HepG2 (cell line): ENCODE measurements at regions not wholly inside any gene's neighbourhood (a gene's known extent, or its start where the extent isn't known, plus 50 kb on each side); places are given as distances from the start of the nearest gene placed in this dataset.

ENCODE experiments used
- ATAC-seq: fragments of 200-7000 bp; cut with Tn5 transposase; 3 replicates; pipeline ENCODE4 v1.9.1; 2020; ENCODE audit warnings: mild to moderate bottlenecking, moderate library complexity
- BruUV-seq: library from RNA; stranded (reverse); fragments of 400-500 nt; replicated peaks from 2 replicates; lab custom pipeline; 2021; lab: Mats Ljungman, UMichigan
- CTCF ChIA-PET: fragments of 300-600 bp; formaldehyde crosslinking; extraction: SDS; loops from one replicate; lab custom pipeline; 2021; ENCODE audit warnings: low total read pairs, inconsistent platforms, low intra/inter-chr PET ratio; lab: Yijun Ruan, JAX
- POLR2A ChIA-PET: fragments of 350-600 bp; sonication (Branson Sonifier 250); formaldehyde crosslinking; loops from one replicate; lab custom pipeline; 2020; ENCODE audit warnings: antibody characterized with exemption, inconsistent platforms; lab: Yijun Ruan, JAX
- DNase-seq: peaks from one replicate; pipeline ENCODE4 v3.0.0-alpha.2; 2015; ENCODE audit warnings: low spot score
- FAIRE-seq: peaks from 3 replicates; lab custom pipeline; 2011; peaks lifted over from hg19 to GRCh38; lab: Jason Lieb, UNC
- H2AFZ ChIP-seq: one replicate; pipeline ENCODE4 v1.6.1; 2011; ENCODE audit warnings: low read length, inconsistent platforms
- H3K27ac ChIP-seq: fragments of 300-600 bp; 3 replicates; pipeline ENCODE4 v1.8.0; 2011; ENCODE audit warnings: mixed run types, mild to moderate bottlenecking, mixed read lengths, low read length, inconsistent platforms; ENCODE audit not compliant: insufficient read depth; ENCODE audit errors: extremely low read length
- H3K27me3 ChIP-seq, 2 experiments: fragments of 200-600 bp in 1 of 2; 2 replicates in 1 of 2; 3 replicates in 1 of 2; pipeline versions ENCODE4 v1.6.0 to v1.8.0; 2011; ENCODE audit warnings: low read length in 2 of 2, mild to moderate bottlenecking in 2 of 2, moderate library complexity in 2 of 2, inconsistent platforms in 1 of 2; ENCODE audit not compliant: insufficient read depth in 2 of 2, control insufficient read depth in 1 of 2
- H3K36me3 ChIP-seq, 2 experiments: fragments of 200-600 bp in 1 of 2; replicated peaks in 1 of 2; 2 replicates in 1 of 2; 3 replicates in 1 of 2; pipeline versions ENCODE4 v1.5.1 to v1.8.0; 2011; ENCODE audit warnings: low read length in 2 of 2, inconsistent platforms in 1 of 2; ENCODE audit not compliant: insufficient read depth in 2 of 2, control insufficient read depth in 1 of 2
- H3K4me1 ChIP-seq: 2 replicates; pipeline ENCODE4 v1.5.1; 2012; ENCODE audit warnings: low read length, inconsistent platforms; ENCODE audit not compliant: insufficient read depth
- H3K4me2 ChIP-seq: 2 replicates; pipeline ENCODE4 v1.6.0; 2011; ENCODE audit warnings: low read depth, low read length, inconsistent platforms
- H3K4me3 ChIP-seq, 3 experiments: fragments of 200-600 bp in 1 of 3; sonication (generic), shearing (Covaris generic) in 1 of 3; replicated peaks in 1 of 3; 2 replicates each; pipeline ENCODE4 v1.5.1; 2011 to 2016; ENCODE audit warnings: low read length in 3 of 3, inconsistent platforms in 2 of 3, low read depth in 2 of 3, mild to moderate bottlenecking in 2 of 3, control low read depth in 1 of 3, mixed read lengths in 1 of 3; ENCODE audit not compliant: insufficient read depth in 1 of 3
- H3K79me2 ChIP-seq: one replicate; pipeline ENCODE4 v1.6.1; 2011; ENCODE audit warnings: low read length, inconsistent platforms; ENCODE audit not compliant: insufficient read depth
- H3K9ac ChIP-seq: 2 replicates; pipeline ENCODE4 v1.6.0; 2011; ENCODE audit warnings: mild to moderate bottlenecking, low read depth, low read length, inconsistent platforms; ENCODE audit not compliant: insufficient read depth
- H3K9me3 ChIP-seq: 2 replicates; pipeline ENCODE4 v1.5.1; 2012; ENCODE audit warnings: mild to moderate bottlenecking, low read length
- H4K20me1 ChIP-seq: 2 replicates; pipeline ENCODE4 v1.6.0; 2011; ENCODE audit warnings: inconsistent platforms, mild to moderate bottlenecking, low read length, moderate library complexity; ENCODE audit not compliant: insufficient read depth
- NFKB2 ChIP-seq: sonication (generic); formaldehyde crosslinking; IDR thresholded peaks from 2 replicates; pipeline ENCODE4 v1.4.0; 2020; ENCODE audit warnings: missing genetic modification reagents, borderline replicate concordance
- PAX8 ChIP-seq: sonication (generic); formaldehyde crosslinking; IDR thresholded peaks from 2 replicates; pipeline ENCODE4 v1.8.0; 2022; ENCODE audit warnings: mild to moderate bottlenecking, missing genetic modification reagents, borderline replicate concordance
- ZBTB40 ChIP-seq, 2 experiments: fragments of 450-650 bp in 1 of 2; sonication (generic) in 1 of 2; formaldehyde crosslinking in 1 of 2; IDR thresholded peaks; 2 replicates each; pipeline versions ENCODE4 v1.6.1 to v1.8.0; 2016 to 2022; ENCODE audit warnings: antibody characterized with exemption in 1 of 2, mild to moderate bottlenecking in 1 of 2, missing genetic modification reagents in 1 of 2
- ZKSCAN5 ChIP-seq: sonication (generic); formaldehyde crosslinking; IDR thresholded peaks from 2 replicates; pipeline ENCODE4 v1.5.1; 2020; ENCODE audit warnings: mild to moderate bottlenecking, missing genetic modification reagents
- ZKSCAN8 ChIP-seq: IDR thresholded peaks from 2 replicates; pipeline ENCODE4 v1.6.1; 2016; ENCODE audit warnings: borderline replicate concordance, missing genetic modification reagents, missing compliant biosample characterization
- ZNF234 ChIP-seq: sonication (generic); formaldehyde crosslinking; conservative IDR thresholded peaks from 2 replicates; pipeline ENCODE4 v1.5.1; 2020; ENCODE audit warnings: mild to moderate bottlenecking, missing genetic modification reagents
- ZNF562 ChIP-seq: sonication (generic); formaldehyde crosslinking; IDR thresholded peaks from 2 replicates; pipeline ENCODE4 v1.8.0; 2022; ENCODE audit warnings: missing genetic modification reagents, borderline replicate concordance
- ZNF615 ChIP-seq: sonication (generic); formaldehyde crosslinking; IDR thresholded peaks from 2 replicates; pipeline ENCODE4 v1.5.0; 2020; ENCODE audit warnings: mild to moderate bottlenecking, missing genetic modification reagents, borderline replicate concordance
- ZNF746 ChIP-seq: sonication (generic); formaldehyde crosslinking; IDR thresholded peaks from 2 replicates; pipeline ENCODE4 v1.8.0; 2022; ENCODE audit warnings: mild to moderate bottlenecking, missing genetic modification reagents
- ZNF800 ChIP-seq: sonication (generic); formaldehyde crosslinking; IDR thresholded peaks from 2 replicates; pipeline ENCODE4 v1.4.0; 2020; ENCODE audit warnings: missing genetic modification reagents
- WGBS: methylation state at CpG from one replicate; pipeline ENCODE4 v1.1.6; 2017; ENCODE audit warnings: low lambda C conversion rate; 5-methylcytosine and 5-hydroxymethylcytosine counted together
- in situ Hi-C: cut with HindIII; loops from 2 replicates; pipeline ENCODE4 v1.10.0; 2017; ENCODE audit warnings: low pct_unique_long_range_greater_than_20kb; ENCODE audit not compliant: extremely low pct_ligation_motif_present
- intact Hi-C: fragments of 100-400 bp; cut with micrococcal nuclease; formaldehyde crosslinking; loops from one replicate; pipeline ENCODE4 v1.10.0; 2022; ENCODE audit not compliant: unreplicated experiment
- TF ChIP-seq, protein P1 (sequence below): IDR thresholded peaks from 2 replicates; pipeline ENCODE4 v1.6.1; 2018; ENCODE audit warnings: missing genetic modification reagents, mild to moderate bottlenecking, missing compliant biosample characterization
- TF ChIP-seq, protein P2 (sequence below): sonication (generic); formaldehyde crosslinking; IDR thresholded peaks from 2 replicates; pipeline ENCODE4 v1.8.1; 2023; ENCODE audit warnings: mild to moderate bottlenecking, missing genetic modification reagents, borderline replicate concordance

DNA sequence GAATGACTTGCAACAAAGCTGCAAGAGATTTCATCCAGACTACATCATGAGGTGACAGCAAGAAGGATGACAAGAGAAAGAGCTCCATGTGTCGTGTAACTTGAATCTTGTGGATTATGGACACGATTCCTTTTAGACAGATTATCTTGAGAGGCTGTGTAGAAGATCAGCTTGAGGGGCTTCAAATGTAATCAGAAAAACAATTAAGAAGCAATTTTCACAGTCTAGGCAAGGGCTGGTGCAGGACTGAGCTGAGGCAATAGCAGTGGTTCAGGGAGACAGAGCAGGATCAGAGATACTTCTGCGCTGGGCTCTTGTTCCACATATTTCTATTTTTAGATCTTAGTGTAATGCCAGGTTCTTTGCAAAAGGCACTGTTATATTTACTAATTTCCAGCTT is 253.0 kb upstream of the COBL start:
- BruUV-seq: no TSS peak
- ATAC-seq (no peak), DNase-seq (no peak), FAIRE-seq (no peak)
- Histone ChIP-seq H3K4me3 (no peak overlapping the region), H3K27ac (no peak overlapping the region), H3K9ac (no peak overlapping the region), H3K36me3 (no peaks in the 10 kb centered on the region), H3K79me2 (no peaks in the 10 kb centered on the region), H3K4me2 (no peak overlapping the region), H3K4me1 (no peaks in the 10 kb centered on the region), H4K20me1 (no peaks in the 10 kb centered on the region), H3K27me3 (no peaks in the 10 kb centered on the region), H2AFZ (no peak overlapping the region), H3K9me3 (no peaks in the 10 kb centered on the region)
- ChIA-PET CTCF (no interaction called here), POLR2A (no interaction called here)
- intact Hi-C loops (no loop called here), in situ Hi-C loops (no loop called here)
- 4% methylated on average over 3 of the region's 3 CpGs for WGBS
- TF ChIP-seq ZNF234 (no peak), ZKSCAN5 (CRISPR knock-in tag) (no peak), ZNF746 (CRISPR knock-in tag) (no peak), ZNF800 (CRISPR knock-in tag) (no peak), ZBTB40 (IDR thresholded peaks at IDR 0.05) (no peak), ZBTB40 (CRISPR knock-in tag; IDR thresholded peaks at IDR 0.05) (no peak), ZNF562 (no peak), ZKSCAN8 (CRISPR knock-in tag) (no peak), ZNF615 (CRISPR knock-in tag) (no peak), NFKB2 (CRISPR knock-in tag) (no peak), PAX8 (CRISPR knock-in tag) (no peak)
- TF ChIP-seq, protein P1, sequence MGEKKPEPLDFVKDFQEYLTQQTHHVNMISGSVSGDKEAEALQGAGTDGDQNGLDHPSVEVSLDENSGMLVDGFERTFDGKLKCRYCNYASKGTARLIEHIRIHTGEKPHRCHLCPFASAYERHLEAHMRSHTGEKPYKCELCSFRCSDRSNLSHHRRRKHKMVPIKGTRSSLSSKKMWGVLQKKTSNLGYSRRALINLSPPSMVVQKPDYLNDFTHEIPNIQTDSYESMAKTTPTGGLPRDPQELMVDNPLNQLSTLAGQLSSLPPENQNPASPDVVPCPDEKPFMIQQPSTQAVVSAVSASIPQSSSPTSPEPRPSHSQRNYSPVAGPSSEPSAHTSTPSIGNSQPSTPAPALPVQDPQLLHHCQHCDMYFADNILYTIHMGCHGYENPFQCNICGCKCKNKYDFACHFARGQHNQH (CRISPR knock-in tag): no peak
- TF ChIP-seq, protein P2, sequence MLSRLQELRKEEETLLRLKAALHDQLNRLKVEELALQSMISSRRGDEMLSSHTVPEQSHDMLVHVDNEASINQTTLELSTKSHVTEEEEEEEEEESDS (CRISPR knock-in tag): no peak
